Cardiac muscle cell (in vitro differentiated cells and primary cell): ENCODE measurements at regions not wholly inside any gene's neighbourhood (a gene's known extent, or its start where the extent isn't known, plus 50 kb on each side); places are given as distances from the start of the nearest gene placed in this dataset.

Experiments
- DNase-seq, 2 donors: peaks; one replicate each; pipeline versions ENCODE4 v3.0.0 to v3.0.0-alpha.2; 2010 to 2017; ENCODE audit warnings: low read depth in 1 of 2, low spot score in 1 of 2
- H3K27ac ChIP-seq: fragments of 200-600 bp; sonication (generic); 2 replicates; pipeline ENCODE4 v1.5.1; 2016
- H3K27me3 ChIP-seq: fragments of 200-600 bp; sonication (generic); 2 replicates; pipeline ENCODE4 v1.6.0; 2016; ENCODE audit warnings: control low read depth
- H3K36me3 ChIP-seq: fragments of 200-600 bp; sonication (generic); 2 replicates; pipeline ENCODE4 v1.5.1; 2016; ENCODE audit warnings: control low read depth
- H3K4me1 ChIP-seq: fragments of 200-600 bp; sonication (generic); 2 replicates; pipeline ENCODE4 v1.8.1; 2017; ENCODE audit warnings: low read depth, mild to moderate bottlenecking, mixed run types
- H3K4me3 ChIP-seq: fragments of 200-600 bp; sonication (generic); 2 replicates; pipeline ENCODE4 v1.5.1; 2016; ENCODE audit warnings: mild to moderate bottlenecking
- H3K9me3 ChIP-seq: fragments of 200-600 bp; sonication (generic); 2 replicates; pipeline ENCODE4 v1.5.1; 2017; ENCODE audit warnings: low read depth, mild to moderate bottlenecking, control low read depth
- CTCF ChIP-seq: IDR thresholded peaks from 2 replicates; pipeline ENCODE4 v1.5.1; 2012; ENCODE audit warnings: low read depth, mild to moderate bottlenecking, low read length

GRCh38 chr1:172746091-172746949, 87.4 kb downstream of the FASLG start:
- Histone ChIP-seq H3K27me3 (no peaks in the 10 kb centered on the region), H3K36me3 (no peaks in the 10 kb centered on the region), H3K4me1 (no peaks in the 10 kb centered on the region), H3K4me3 (no peak overlapping the region), H3K27ac (no peak overlapping the region), H3K9me3 (no peaks in the 10 kb centered on the region)
- peak in 1 of 2 donors; percentile 96 for DNase-seq
- no peak for TF ChIP-seq CTCF

DNA sequence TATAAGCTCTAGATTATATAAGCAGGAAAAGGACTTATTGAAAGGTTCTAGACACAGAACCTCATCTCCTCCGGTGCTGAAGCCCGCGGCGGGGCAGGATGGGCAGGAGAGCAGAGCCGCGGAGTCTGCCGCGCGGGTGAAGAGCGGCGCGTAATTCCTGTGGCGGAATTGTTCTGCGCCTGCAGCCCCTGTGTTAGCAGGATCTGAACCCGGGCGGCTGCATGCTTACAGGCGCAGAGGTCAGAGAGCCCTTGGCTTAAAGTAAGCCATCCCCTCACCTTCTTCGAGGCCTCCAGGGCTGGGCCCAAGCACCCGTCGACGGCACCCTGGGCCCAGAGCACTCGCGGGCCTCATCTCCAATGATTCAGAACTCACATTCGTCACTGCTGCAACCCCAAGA, 89.3 kb downstream of the FASLG start:
- DNase-seq: no peak
- TF ChIP-seq CTCF: no peak
- Histone ChIP-seq H3K4me3 (no peak overlapping the region), H3K27me3 (no peaks in the 10 kb centered on the region), H3K27ac (no peak overlapping the region), H3K4me1 (no peaks in the 10 kb centered on the region), H3K9me3 (no peaks in the 10 kb centered on the region), H3K36me3 (no peaks in the 10 kb centered on the region)

GRCh38 chr1:172751683-172752082, 92.8 kb downstream of the FASLG start:
- Histone ChIP-seq H3K9me3 (no peaks in the 10 kb centered on the region), H3K36me3 (no peaks in the 10 kb centered on the region), H3K27me3 (no peaks in the 10 kb centered on the region), H3K4me1 (no peaks in the 10 kb centered on the region), H3K4me3 (no peak overlapping the region), H3K27ac (no peak overlapping the region)
- no peak for TF ChIP-seq CTCF
- DNase-seq: no peak

DNA sequence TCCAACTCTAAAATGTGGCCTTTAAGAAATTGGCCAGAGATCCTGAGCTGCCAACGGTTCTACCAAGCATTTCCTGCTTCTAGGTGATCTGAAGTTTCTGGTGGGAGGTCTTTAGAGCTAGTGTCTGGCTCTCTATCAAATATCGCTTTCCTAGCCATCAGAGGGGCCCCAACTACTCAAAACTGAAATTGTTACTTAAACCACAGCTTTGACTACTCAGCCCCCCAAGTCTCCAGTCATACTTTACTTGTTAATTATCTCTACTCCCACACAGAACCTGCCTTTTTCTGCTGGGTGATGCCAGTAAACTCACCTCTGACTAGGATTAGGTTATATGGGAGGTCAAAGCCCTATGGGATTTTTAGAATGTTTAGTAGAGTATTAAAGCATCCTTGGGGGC, 95.1 kb downstream of the FASLG start:
- Histone ChIP-seq H3K9me3 (no peaks in the 10 kb centered on the region), H3K27ac (no peak overlapping the region), H3K36me3 (no peaks in the 10 kb centered on the region), H3K4me1 (no peaks in the 10 kb centered on the region), H3K4me3 (no peak overlapping the region), H3K27me3 (no peaks in the 10 kb centered on the region)
- DNase-seq: no peak
- TF ChIP-seq CTCF: no peak

- Histone ChIP-seq H3K36me3 (no peaks in the 10 kb centered on the region), H3K4me3 (no peak overlapping the region), H3K4me1 (no peaks in the 10 kb centered on the region), H3K9me3 (no peaks in the 10 kb centered on the region), H3K27ac (no peak overlapping the region), H3K27me3 (no peaks in the 10 kb centered on the region)
- no peak for DNase-seq
- TF ChIP-seq CTCF: no peak
Observed at GRCh38 chr1:172754609-172755008, 95.7 kb downstream of the FASLG start.
